ENCODE measurements at regions not wholly inside any gene's neighbourhood (a gene's known extent, or its start where the extent isn't known, plus 50 kb on each side); places are given as distances from the start of the nearest gene placed in this dataset.
"Not testable (repeated sequence)": the region's sequence is repeated elsewhere in the genome, so short reads cannot be mapped to it uniquely, and the experiment has no call there.

GRCh38 chr14:85150166-85150565 lies 379.8 kb upstream of the FLRT2 start:
- no peak for DNase-seq (ENCODE audit: low spot score)

GRCh38 chr14:85154714-85155113 lies 375.2 kb upstream of the FLRT2 start:
- no peak for DNase-seq (ENCODE audit: low spot score)

GRCh38 chr14:85156319-85156718 lies 373.6 kb upstream of the FLRT2 start:
- no peak for DNase-seq (ENCODE audit: low spot score)

GRCh38 chr14:85159726-85160125 lies 370.2 kb upstream of the FLRT2 start:
- no peak for DNase-seq (ENCODE audit: low spot score)

- DNase-seq (ENCODE audit: low spot score), result no peak
Observed at GRCh38 chr14:85165094-85165493, 364.9 kb upstream of the FLRT2 start.

GRCh38 chr14:85169381-85169780 lies 360.6 kb upstream of the FLRT2 start:
- no peak for DNase-seq (ENCODE audit: low spot score)

- DNase-seq (ENCODE audit: low spot score), result no peak
Observed at GRCh38 chr14:85172290-85172689, 357.7 kb upstream of the FLRT2 start.

GRCh38 chr14:85172889-85173477 lies 357.0 kb upstream of the FLRT2 start:
- no peak for DNase-seq (ENCODE audit: low spot score)

- DNase-seq (ENCODE audit: low spot score), result no peak
Observed at GRCh38 chr14:85175556-85175955, 354.4 kb upstream of the FLRT2 start.

GRCh38 chr14:85178864-85179263 lies 351.1 kb upstream of the FLRT2 start:
- no peak for DNase-seq (ENCODE audit: low spot score)

- no peak for DNase-seq (ENCODE audit: low spot score)
Observed at GRCh38 chr14:85180876-85181275, 349.1 kb upstream of the FLRT2 start.

GRCh38 chr14:85182282-85182681 lies 347.7 kb upstream of the FLRT2 start:
- no peak for DNase-seq (ENCODE audit: low spot score)

- no peak for DNase-seq (ENCODE audit: low spot score)
Observed at GRCh38 chr14:85186082-85186481, 343.9 kb upstream of the FLRT2 start.

- no peak for DNase-seq (ENCODE audit: low spot score)
Observed at GRCh38 chr14:85187521-85187920, 342.4 kb upstream of the FLRT2 start.

- no peak for DNase-seq (ENCODE audit: low spot score)
Observed at GRCh38 chr14:85188836-85189235, 341.1 kb upstream of the FLRT2 start.

GRCh38 chr14:85189253-85189652 lies 340.7 kb upstream of the FLRT2 start:
- DNase-seq (ENCODE audit: low spot score), result not testable (repeated sequence)

- no peak for DNase-seq (ENCODE audit: low spot score)
Observed at GRCh38 chr14:85190251-85190650, 339.7 kb upstream of the FLRT2 start.

GRCh38 chr14:85191986-85192385 lies 338.0 kb upstream of the FLRT2 start:
- no peak for DNase-seq (ENCODE audit: low spot score)

GRCh38 chr14:85195872-85196477 lies 334.0 kb upstream of the FLRT2 start:
- no peak for DNase-seq (ENCODE audit: low spot score)

- no peak for DNase-seq (ENCODE audit: low spot score)
Observed at GRCh38 chr14:85198001-85198400, 331.9 kb upstream of the FLRT2 start.

GRCh38 chr14:85205875-85206274 lies 324.1 kb upstream of the FLRT2 start:
- DNase-seq (ENCODE audit: low spot score), result no peak

- no peak for DNase-seq (ENCODE audit: low spot score)
Observed at GRCh38 chr14:85214471-85214870, 315.5 kb upstream of the FLRT2 start.

GRCh38 chr14:85217412-85217811 lies 312.5 kb upstream of the FLRT2 start:
- no peak for DNase-seq (ENCODE audit: low spot score)

GRCh38 chr14:85218982-85219381 lies 311.0 kb upstream of the FLRT2 start:
- no peak for DNase-seq (ENCODE audit: low spot score)

All from globus pallidus (tissue), 1 donor.